GM23338 (cell line): ENCODE measurements at regions not wholly inside any gene's neighbourhood (a gene's known extent, or its start where the extent isn't known, plus 50 kb on each side); places are given as distances from the start of the nearest gene placed in this dataset.

Experiments used
- ATAC-seq: fragments of 200-7000 bp; cut with Tn5 transposase; 3 replicates; pipeline ENCODE4 v1.9.1; 2020
- DNase-seq: peaks from one replicate; pipeline ENCODE4 v3.0.0-alpha.2; 2015; ENCODE audit warnings: low spot score
- H2AFZ ChIP-seq: fragments of 200-600 bp; sonication (generic); 2 replicates; pipeline ENCODE4 v1.8.0; 2016; ENCODE audit warnings: antibody characterized with exemption, mild to moderate bottlenecking, moderate library complexity
- H3F3A ChIP-seq: fragments of 200-600 bp; sonication (generic); replicated peaks from 2 replicates; pipeline ENCODE4 v1.8.0; 2017; ENCODE audit warnings: antibody characterized with exemption, mixed run types, low read depth
- H3K27ac ChIP-seq: fragments of 200-600 bp; sonication (generic); 2 replicates; pipeline ENCODE4 v1.6.1; 2016; ENCODE audit warnings: low read depth
- H3K27me3 ChIP-seq: fragments of 200-600 bp; sonication (generic); 2 replicates; pipeline ENCODE4 v1.8.0; 2016; ENCODE audit warnings: mild to moderate bottlenecking, mixed run types, moderate library complexity; ENCODE audit not compliant: insufficient read depth
- H3K36me3 ChIP-seq: fragments of 200-600 bp; sonication (generic); 2 replicates; pipeline ENCODE4 v1.8.0; 2016; ENCODE audit warnings: mild to moderate bottlenecking; ENCODE audit not compliant: insufficient read depth
- H3K4me1 ChIP-seq: fragments of 200-600 bp; sonication (generic); 2 replicates; pipeline ENCODE4 v1.8.0; 2016; ENCODE audit warnings: mild to moderate bottlenecking, moderate library complexity; ENCODE audit not compliant: insufficient read depth
- H3K4me2 ChIP-seq: fragments of 200-600 bp; sonication (generic); 2 replicates; pipeline ENCODE4 v1.7.1; 2017; ENCODE audit warnings: mixed run types
- H3K4me3 ChIP-seq: fragments of 200-600 bp; sonication (generic); 2 replicates; pipeline ENCODE4 v1.6.1; 2016; ENCODE audit warnings: mixed run types
- H3K79me2 ChIP-seq: fragments of 200-600 bp; sonication (generic); replicated peaks from 2 replicates; pipeline ENCODE4 v1.8.0; 2017; ENCODE audit warnings: mild to moderate bottlenecking; ENCODE audit not compliant: insufficient read depth
- H3K9me2 ChIP-seq: fragments of 200-600 bp; sonication (generic); 2 replicates; pipeline ENCODE4 v1.8.0; 2017; ENCODE audit not compliant: insufficient read depth
- H4K20me1 ChIP-seq: fragments of 200-600 bp; sonication (generic); replicated peaks from 2 replicates; pipeline ENCODE4 v1.8.0; 2017; ENCODE audit warnings: mild to moderate bottlenecking; ENCODE audit not compliant: insufficient read depth
- H3K27ac Mint-ChIP-seq: 2 replicates; pipeline ENCODE4 v1.8.0; 2020; ENCODE audit warnings: inconsistent platforms, mild to moderate bottlenecking, moderate library complexity, mixed read lengths
- H3K27me3 Mint-ChIP-seq: 3 replicates; pipeline ENCODE4 v1.8.0; 2022; ENCODE audit warnings: low read depth, mild to moderate bottlenecking, moderate library complexity, mixed read lengths, inconsistent platforms; ENCODE audit not compliant: insufficient read depth, poor library complexity
- H3K36me3 Mint-ChIP-seq: 3 replicates; pipeline ENCODE4 v1.8.0; 2021; ENCODE audit warnings: low read depth, mild to moderate bottlenecking, inconsistent platforms, moderate library complexity, mixed read lengths
- H3K4me1 Mint-ChIP-seq: 3 replicates; pipeline ENCODE4 v1.8.0; 2020; ENCODE audit warnings: mild to moderate bottlenecking, inconsistent platforms, mixed read lengths
- H3K4me3 Mint-ChIP-seq: 3 replicates; pipeline ENCODE4 v1.8.0; 2021; ENCODE audit warnings: moderate library complexity, mild to moderate bottlenecking, inconsistent platforms, mixed read lengths
- H3K9me3 Mint-ChIP-seq: 3 replicates; pipeline ENCODE4 v1.8.0; 2020; ENCODE audit warnings: moderate library complexity, mild to moderate bottlenecking, inconsistent platforms, mixed read lengths
- POLR2AphosphoS5 ChIP-seq: IDR thresholded peaks from 2 replicates; pipeline ENCODE4 v1.6.1; 2016; ENCODE audit warnings: antibody characterized with exemption, low read depth
- REST ChIP-seq: IDR thresholded peaks from one replicate; pipeline ENCODE4 v1.6.1; 2018; ENCODE audit warnings: antibody characterized with exemption; ENCODE audit not compliant: unreplicated experiment
- ZNF462 ChIP-seq: fragments of 250-450 bp; sonication (Bioruptor Pico); IDR thresholded peaks from 2 replicates; pipeline ENCODE4 v1.5.0; 2020; ENCODE audit warnings: mild to moderate bottlenecking, moderate library complexity

DNA sequence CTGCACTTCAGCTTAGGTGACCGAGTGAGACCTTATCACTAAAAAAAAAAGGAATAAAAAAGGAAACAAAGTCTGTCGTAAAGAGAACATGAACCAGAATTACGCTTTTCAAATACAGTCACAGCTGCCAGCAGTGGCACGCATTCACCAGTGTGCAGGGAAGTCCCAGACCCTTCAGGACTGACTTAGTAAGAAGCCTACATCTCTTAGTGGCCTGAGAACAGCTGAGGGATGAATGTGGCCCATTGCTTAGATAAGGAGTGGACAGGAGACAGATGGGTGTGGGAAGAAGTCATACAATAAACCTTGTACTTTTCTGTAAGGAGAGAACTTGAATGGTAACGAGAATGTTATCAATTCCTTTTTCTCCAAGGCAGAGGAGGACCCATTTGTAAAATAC is 178.5 kb downstream of the JCAD start:
- no peaks in the 10 kb centered on the region for H3K27me3 Mint-ChIP-seq
- Histone ChIP-seq H3F3A (no peaks in the 10 kb centered on the region), H3K4me1 (no peaks in the 10 kb centered on the region), H3K79me2 (no peaks in the 10 kb centered on the region), H3K9me2 (peaks cover 8% of the 10 kb centered on the region; the same call in 1 of the 2 replicates), H3K4me2 (no peak overlapping the region), H2AFZ (no peak overlapping the region), H3K27me3 (no peaks in the 10 kb centered on the region), H3K27ac (no peak overlapping the region), H4K20me1 (no peaks in the 10 kb centered on the region), H3K4me3 (no peak overlapping the region), H3K36me3 (no peaks in the 10 kb centered on the region)
- H3K4me1 Mint-ChIP-seq = no peaks in the 10 kb centered on the region
- H3K27ac Mint-ChIP-seq = no peak overlapping the region
- H3K9me3 Mint-ChIP-seq = no peaks in the 10 kb centered on the region
- ATAC-seq = no peak
- no peak for DNase-seq
- no peaks in the 10 kb centered on the region for H3K36me3 Mint-ChIP-seq
- TF ChIP-seq ZNF462 (no peak), POLR2AphosphoS5 (no peak), REST (no peak)
- H3K4me3 Mint-ChIP-seq = no peak overlapping the region
